ENCODE measurements at regions not wholly inside any gene's neighbourhood (a gene's known extent, or its start where the extent isn't known, plus 50 kb on each side); places are given as distances from the start of the nearest gene placed in this dataset.
A peak's percentile ranks its signal among the peaks of the same experiment; 100 is the strongest.
"Not testable (repeated sequence)": the region's sequence is repeated elsewhere in the genome, so short reads cannot be mapped to it uniquely, and the experiment has no call there.

GRCh38 chr5:20711520-20712155 is 723.6 kb upstream of the CDH18 start:
- DNase-seq (ENCODE audit: low spot score); H3K27ac ChIP-seq; POLR2A ChIA-PET (ENCODE audit: low non-redundant PET): not testable (repeated sequence)
- CTCF ChIA-PET = interaction anchor here (0.6 kb wide), 1 partner anchor 40 kb away, joined by 3 read pairs; no protein-coding TSS in a partner anchor

GRCh38 chr5:20707634-20708033 is 719.6 kb upstream of the CDH18 start:
- H3K27ac ChIP-seq; CTCF ChIA-PET; POLR2A ChIA-PET (ENCODE audit: low non-redundant PET); DNase-seq (ENCODE audit: low spot score): not testable (repeated sequence)

GRCh38 chr5:20694121-20694520 is 706.1 kb upstream of the CDH18 start:
- H3K27ac ChIP-seq = no peak overlapping the region
- no peak for DNase-seq (ENCODE audit: low spot score)
- ChIA-PET CTCF (no interaction called here), POLR2A (ENCODE audit: low non-redundant PET) (no interaction called here)
- TF ChIP-seq CTCF (conservative IDR thresholded peaks at IDR 0.05; ENCODE audit: low read depth) = no peak

- DNase-seq (ENCODE audit: low spot score) = no peak
- ChIA-PET POLR2A (ENCODE audit: low non-redundant PET) (no interaction called here), CTCF (no interaction called here)
- TF ChIP-seq CTCF (conservative IDR thresholded peaks at IDR 0.05; ENCODE audit: low read depth) = no peak
- no peak overlapping the region for H3K27ac ChIP-seq
Observed at GRCh38 chr5:20692913-20693312, 704.9 kb upstream of the CDH18 start.

- CTCF ChIA-PET = interaction anchor here (0.6 kb wide), 1 partner anchor 242 kb away, joined by 6 read pairs; no protein-coding TSS in a partner anchor
- TF ChIP-seq CTCF (conservative IDR thresholded peaks at IDR 0.05; ENCODE audit: low read depth) = no peak
- POLR2A ChIA-PET (ENCODE audit: low non-redundant PET) = no interaction called here
- H3K27ac ChIP-seq = no peak overlapping the region
- DNase-seq (ENCODE audit: low spot score) = no peak
Observed at GRCh38 chr5:20683241-20683940, 695.4 kb upstream of the CDH18 start.

GRCh38 chr5:20680718-20681302 is 692.8 kb upstream of the CDH18 start:
- DNase-seq (ENCODE audit: low spot score) = no peak
- CTCF ChIA-PET = no interaction called here
- TF ChIP-seq CTCF (conservative IDR thresholded peaks at IDR 0.05; ENCODE audit: low read depth) = no peak
- H3K27ac ChIP-seq = peak overlapping the region; percentile 35; the same call in 1 of the 2 replicates
- POLR2A ChIA-PET (ENCODE audit: low non-redundant PET) = no interaction called here

GRCh38 chr5:20678814-20679298 is 690.9 kb upstream of the CDH18 start:
- CTCF ChIA-PET = interaction anchor here (0.6 kb wide), 1 partner anchor 1070 kb away, joined by 4 read pairs; no protein-coding TSS in a partner anchor
- TF ChIP-seq CTCF (conservative IDR thresholded peaks at IDR 0.05; ENCODE audit: low read depth) = no peak
- H3K27ac ChIP-seq = no peak overlapping the region
- DNase-seq (ENCODE audit: low spot score) = peak; percentile 85
- POLR2A ChIA-PET (ENCODE audit: low non-redundant PET) = no interaction called here
